Stimulated activated CD8-positive, alpha-beta memory T cell treated with anti-CD3 and anti-CD28 coated beads, Interleukin-15, amount 100 ng/mL, for 24 hours (primary cell): ENCODE measurements at regions not wholly inside any gene's neighbourhood (a gene's known extent, or its start where the extent isn't known, plus 50 kb on each side); places are given as distances from the start of the nearest gene placed in this dataset.
"Not testable (repeated sequence)": the region's sequence is repeated elsewhere in the genome, so short reads cannot be mapped to it uniquely, and the experiment has no call there.

Source experiments
- DNase-seq: peaks from one replicate; pipeline ENCODE4 v3.0.0-alpha.2; 2020; ENCODE audit warnings: low read depth

DNA sequence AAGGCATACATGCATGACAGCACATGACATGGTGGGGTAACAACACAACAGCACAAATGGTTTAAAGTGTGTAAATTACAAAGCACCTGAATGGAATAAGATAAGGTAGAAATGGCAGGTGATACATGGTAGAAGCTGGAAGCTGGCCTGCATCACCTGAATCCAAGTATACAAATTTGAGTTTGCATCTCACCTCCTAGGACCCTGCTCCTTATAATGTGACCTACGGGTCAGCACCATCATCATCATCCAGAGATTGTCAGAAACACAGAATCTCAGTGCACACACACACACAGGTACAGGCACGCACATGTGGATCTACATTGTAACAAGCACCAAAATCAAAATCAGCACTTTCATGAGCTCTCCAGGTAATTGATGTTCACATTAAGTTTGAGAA is 1048.2 kb upstream of the AUTS2 start:
- no peak for DNase-seq

DNA sequence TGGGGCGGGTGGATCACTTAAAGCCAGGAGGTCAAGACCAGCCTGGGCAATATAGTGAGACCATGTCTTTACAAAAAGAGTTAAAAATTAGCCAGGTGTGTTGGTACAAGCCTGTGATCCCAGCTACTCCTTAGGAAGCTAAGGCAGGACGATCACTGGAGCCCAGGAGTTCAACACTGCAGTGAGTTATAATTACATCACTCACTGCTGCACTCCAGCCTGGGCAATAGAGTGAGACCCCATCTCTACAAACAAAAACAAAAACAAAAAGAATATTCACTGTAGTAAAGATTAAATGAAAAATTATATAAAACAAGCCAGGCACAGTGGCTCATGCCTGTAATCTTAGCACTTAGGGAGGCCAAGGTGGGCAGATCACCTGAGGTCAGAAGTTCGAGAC is 1047.6 kb upstream of the AUTS2 start:
- DNase-seq = no peak

DNA sequence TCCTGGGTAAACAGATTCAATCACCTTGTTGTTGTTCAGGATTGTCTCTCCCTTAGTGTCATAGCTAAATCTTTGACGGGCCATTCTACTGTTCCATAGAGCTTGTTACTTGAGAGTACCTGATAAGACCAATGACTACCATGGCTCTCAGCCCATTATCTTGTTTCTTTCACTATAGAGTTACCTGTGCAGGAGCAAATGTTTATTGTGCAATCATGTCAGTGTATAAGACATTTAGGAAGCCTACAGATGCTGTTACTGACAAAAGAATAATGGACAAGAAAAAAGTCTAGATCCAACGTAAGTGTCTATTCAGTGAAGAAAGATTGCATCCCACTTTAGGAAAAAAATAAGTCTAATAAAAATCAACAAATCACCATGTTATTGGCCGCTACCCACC is 1041.7 kb upstream of the AUTS2 start:
- DNase-seq = no peak

DNA sequence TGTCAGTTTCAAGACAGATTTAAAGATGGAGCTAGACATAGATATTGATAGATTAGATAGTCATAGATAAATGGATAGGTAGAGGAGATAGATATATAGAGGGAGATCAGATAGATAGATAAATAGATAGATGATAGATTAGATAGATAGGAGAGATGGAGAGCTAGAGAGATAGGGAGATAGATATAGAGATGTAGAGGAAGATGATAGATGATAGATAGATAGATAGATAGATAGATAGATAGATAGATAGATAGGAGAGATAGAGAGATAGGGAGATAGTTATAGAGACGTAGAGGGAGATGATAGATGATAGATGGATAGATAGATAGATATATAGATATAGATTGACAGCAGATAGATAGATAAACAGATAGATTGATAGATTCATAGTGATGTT is 1038.8 kb upstream of the AUTS2 start:
- no peak for DNase-seq

DNA sequence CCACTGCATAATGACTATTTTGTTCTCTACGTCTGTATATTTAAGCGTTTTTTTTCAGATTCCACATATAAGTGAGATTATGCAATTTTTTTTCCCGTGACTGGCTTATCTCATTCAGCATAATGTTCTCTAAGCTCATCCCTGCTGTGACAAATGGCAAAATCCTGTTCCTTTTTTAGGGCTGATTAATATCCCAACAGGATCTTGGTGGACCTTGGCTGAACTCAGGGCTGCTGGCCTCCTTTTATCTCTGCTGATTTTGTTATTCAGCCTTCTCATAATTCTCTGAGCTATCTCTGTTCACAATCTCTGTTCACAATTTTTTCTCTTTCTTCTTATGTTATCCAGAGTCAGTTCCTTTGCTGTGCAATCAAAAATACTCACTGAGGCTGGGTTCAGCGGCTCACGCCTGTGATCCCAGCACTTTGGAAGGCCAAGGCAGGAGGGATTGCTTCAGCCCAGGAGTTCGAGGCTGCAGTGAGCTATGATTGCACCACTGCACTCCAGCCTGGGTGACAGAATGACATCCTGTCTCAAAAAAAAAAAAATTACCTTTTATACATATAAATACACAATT is 1035.9 kb upstream of the AUTS2 start:
- no peak for DNase-seq

DNA sequence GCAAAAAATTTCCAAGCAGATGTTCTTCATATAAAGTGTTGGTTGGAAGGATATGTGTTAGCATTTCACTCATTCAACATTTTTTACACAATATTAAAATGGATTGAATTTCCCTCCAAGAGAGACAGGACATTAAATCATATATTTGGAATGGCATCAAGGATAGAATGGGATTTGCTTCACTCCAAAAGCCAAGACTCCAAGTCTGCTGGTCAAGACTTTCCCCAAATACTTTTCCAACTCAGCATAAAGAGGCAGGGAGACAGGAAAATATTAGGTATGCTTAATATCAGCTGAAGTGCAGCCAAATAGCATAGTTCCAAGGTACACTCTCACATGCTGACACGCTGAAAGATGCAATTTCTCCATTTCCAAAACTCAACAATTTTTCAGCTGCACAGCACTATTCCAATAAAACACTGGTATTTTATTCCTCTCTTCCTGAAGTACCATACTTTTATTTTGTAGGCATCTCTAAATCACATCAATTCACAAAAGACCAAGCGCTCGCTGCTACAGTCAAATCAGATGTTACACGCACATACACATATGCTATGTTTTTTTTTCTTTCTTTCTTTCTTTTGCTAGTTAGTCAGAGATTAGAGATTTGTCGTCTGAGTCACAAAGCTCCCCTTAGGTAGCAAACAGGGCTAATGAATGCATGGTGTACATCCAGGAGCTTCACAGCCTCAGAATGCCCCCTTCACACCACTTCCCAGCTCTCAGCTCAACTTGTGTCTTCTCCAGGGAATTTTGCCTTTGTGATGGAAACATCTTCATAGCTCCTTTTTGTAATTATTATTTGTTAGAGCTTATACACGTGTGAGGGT is 1033.8 kb upstream of the AUTS2 start:
- DNase-seq = no peak

DNA sequence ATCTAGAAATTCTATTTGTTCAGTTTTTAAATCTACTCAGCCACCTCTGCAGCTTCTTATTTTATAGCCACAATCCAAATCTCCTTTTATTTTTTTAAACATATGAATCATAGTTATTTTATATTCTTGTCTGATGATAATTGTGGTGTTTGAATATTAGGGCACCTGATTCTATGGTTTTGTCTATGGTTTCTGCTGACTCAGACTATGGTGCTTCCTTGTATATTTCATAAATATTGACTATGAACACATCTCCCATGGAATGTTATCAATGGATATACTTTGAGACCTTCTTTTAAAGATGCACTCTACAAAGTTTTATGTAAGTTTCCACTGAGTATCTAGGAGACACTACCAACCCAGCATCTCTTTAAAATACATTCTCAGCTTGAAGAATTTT is 1027.0 kb upstream of the AUTS2 start:
- DNase-seq = no peak

DNA sequence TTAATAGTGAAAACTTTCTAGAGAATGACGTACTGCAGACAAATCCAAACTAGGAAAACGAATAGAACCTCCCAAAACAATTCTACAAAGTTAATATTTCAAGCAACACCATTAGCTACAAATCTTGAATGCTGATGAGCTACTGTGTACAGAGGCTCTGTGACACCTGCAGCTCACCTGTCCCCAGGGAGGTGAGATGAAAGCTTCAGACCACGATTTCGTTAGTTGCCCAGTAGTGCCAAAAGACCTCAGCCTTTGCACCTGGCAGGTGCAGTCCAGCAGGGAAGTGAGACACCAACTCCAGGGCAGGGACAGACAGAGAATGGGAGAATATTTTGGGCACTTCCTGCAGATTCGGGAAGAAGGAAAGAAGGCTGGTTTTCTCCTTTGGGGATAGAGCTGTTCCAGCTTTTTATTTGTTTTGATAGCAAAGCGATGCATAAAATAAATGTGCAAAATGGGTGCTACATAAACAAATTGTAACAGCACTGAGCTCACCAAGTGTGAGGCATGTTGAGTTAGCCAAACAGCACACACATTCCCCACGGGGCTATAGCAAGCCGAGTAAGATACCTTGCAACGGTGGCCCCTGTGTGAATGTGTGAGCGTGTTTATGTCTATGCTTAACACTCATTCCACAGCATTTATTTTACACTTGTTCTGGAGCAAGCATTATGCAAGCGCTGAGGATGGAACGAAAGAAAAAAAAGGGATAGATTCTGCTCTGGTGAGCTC is 1024.8 kb upstream of the AUTS2 start:
- no peak for DNase-seq

DNA sequence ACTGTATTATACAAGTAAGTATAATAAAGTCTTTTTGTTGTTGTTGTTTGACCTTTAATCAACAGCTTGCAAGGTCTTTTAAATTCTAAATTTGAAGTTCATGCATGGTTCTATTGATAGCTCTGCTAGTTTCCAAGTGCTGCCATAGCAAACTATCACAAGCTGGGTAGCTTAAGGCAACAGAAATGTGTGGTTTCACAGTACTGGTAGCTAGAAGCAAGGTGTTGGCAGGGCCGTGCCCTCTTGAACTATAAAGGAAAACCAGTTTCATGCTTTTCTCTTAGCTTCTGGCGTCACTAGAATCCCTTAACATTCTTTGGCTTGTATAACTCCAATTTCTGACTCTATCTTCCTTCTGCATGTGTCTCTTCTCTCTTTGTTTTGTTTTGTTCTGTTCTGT is 1021.9 kb upstream of the AUTS2 start:
- no peak for DNase-seq

DNA sequence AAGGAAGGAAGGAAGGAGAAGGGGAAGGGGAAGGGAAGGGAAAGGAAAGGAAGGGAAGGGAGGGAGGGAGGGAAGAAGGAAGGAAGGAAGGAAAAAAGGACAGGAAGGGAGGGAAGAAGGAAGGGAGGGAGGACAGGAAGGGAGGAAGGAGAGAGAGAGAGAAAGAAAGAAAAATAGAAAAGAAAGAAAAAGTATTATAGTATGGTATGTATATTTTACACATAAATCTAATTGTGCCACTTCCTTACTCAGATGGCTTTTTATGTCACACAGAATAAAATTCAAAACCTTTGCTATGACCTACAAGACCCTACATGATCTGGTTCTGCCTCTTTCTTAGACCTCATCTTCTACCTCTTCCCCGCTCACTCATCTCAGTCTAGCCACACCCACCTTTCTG is 1016.9 kb upstream of the AUTS2 start:
- no peak for DNase-seq

DNA sequence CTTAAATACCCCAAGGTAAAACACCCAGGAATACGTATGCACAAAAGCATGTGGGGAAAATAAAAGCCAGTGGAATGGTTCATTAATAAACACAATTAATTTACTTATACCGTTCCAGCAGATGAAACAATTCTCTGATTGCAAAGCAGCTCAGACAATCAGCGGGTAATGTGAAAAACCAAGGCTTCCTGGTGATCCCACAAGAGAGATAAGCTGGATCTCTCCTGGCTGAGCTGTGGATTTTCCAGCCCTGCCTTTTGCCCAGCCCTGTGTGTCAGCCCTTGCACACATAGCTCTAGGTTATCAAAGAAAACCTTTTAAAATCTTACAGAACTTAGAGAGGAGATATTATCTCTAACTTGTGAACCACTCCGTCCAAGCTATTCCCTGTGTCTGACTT is 1010.7 kb upstream of the AUTS2 start:
- DNase-seq = no peak

DNA sequence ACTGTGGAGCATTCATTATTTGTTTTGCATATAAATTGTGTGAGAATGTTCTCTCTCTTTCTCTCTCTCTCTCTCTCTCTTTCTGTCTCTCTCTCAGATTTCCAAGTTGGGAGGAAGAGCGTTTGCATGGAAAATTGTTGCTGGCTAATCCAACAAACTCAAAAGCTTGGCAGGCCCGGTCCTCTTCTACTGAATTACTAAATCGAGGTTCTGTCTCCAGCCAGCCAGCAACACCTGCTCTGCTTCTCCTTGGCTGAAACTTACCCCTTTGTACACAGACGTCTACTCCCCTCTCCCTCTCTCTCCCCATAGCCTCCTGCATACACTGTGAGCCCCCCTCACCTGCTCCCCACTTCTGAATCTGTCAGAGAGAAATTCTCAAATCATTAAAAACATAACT is 996.4 kb upstream of the AUTS2 start:
- no peak for DNase-seq

DNA sequence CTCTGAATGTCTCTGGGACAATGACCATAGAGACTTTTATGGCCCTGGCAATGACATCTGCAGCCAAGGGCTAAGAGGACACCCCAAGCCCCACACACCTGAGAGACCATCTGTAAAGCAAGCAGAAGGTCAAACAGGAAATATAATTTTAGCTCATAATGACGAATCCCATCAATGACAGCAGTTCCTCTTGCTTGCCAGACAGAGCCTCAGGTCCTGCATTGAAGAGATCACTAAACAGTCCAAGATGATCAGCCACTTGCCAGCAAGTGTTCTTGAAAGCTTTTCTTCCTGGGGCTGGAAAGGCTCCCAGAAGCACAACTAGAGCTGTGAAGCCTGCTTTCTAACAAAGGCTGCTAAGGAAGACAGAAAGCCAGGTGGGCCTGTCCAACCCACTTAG is 993.7 kb upstream of the AUTS2 start:
- no peak for DNase-seq

DNA sequence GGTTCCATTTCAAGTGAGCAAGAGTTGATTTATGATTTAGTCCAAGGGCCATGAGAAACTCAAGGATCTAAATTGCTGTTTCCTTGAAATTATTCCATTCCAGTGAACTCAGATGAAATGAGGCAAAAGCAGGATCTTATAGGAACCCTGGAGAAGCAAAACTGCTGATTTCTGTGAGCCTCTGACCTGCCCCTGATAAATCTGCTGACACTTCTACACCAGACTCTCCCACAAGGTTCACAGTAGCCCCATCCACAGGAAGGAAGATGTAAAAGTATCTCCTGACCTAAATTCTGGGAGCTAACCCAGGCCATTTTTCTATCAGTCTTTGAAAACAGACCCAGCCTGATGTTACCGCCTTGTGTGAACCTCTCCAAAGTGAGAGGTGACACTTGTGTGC is 987.6 kb upstream of the AUTS2 start:
- DNase-seq = no peak

DNA sequence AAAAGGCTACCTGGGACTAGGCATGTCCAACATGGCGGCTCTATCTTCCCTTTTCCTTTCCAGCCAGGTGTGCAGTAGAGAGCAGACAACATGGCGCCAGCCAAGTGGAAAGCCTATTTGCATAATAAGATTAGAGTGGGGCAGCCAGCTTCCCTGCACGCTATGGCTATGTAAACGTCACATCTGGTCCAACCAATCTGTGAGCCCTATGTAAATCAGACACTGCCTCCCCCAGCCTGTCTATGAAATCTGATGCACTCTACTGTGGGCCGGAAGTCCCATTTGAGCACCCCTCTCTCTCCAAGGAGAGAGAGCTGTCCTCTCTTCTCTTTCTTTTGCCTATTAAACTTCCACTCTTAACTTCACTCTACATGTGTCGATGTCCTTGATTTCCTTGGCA is 984.9 kb upstream of the AUTS2 start:
- DNase-seq = no peak

DNA sequence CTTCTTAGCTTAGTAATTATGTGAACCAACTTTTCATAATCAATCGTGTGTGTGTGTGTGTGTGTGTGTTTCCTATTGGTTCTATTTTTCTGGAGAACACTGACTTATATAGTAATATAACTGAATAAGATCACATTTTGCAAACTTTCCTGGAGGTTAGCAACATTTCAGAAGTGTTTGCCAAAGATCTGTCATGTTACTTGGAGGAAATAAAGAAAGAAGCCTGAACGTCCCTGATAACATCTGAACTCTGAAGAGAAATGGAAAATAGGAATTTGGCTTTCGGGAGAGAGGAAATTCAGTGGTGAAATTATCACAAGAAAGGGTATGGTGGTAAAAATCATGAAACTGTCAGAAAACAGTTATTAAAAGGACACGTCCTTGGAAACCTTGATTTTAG is 984.4 kb upstream of the AUTS2 start:
- no peak for DNase-seq

DNA sequence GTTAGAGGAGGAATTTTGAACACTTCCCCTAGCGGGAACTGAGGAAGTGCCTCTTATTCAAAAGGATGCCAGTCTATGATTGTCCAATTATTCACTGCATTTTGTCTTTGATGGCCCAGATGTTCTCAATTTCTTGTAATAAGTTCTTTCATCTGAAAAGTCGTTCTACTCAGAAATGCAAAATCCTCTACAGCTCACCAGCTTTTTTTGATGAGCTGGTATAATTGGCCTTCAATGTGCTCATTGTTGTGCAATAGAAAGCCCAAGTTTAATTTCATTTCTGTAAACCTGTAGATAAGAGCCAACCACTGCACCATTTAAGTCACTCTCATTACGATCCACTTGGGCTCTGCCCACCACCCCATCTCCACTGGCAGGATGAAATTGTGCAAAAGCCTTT is 978.7 kb upstream of the AUTS2 start:
- no peak for DNase-seq

DNA sequence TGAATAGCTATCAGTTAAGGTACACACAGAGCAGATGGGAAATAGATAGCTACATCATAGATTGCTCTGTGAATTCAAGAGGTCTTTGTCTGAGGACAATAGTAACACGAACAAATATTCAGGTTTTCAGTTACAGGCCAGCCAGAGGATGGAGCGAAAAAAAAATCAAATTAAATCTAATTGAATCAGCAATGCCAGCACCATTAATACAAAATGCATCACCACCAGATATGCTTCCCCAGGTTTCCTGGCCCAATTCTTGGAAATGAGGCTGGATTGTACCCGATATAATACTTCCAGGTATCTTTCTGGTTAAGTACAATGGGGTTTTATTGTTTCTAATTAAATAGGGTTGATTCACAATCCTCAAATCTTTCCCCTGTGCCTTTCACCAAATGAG is 975.8 kb upstream of the AUTS2 start:
- DNase-seq = no peak

DNA sequence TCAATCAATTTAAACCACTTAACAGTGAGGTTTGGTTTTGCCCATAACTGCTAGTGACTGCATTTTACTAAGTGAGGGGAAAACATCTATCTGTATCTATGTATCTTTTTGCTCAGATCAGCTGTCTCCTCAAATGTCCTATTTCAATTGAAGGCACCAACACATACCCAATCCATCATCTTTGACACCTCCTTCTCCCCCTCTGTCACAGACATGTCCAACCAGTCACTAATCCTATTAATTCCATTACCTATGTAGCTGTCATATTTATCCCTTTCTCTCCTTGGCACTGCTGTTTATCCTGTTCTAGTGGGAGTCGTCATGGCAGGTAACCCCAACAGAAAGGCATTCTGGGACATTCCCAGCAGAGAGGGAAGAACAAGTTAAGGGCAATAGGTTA is 975.2 kb upstream of the AUTS2 start:
- DNase-seq = no peak

DNA sequence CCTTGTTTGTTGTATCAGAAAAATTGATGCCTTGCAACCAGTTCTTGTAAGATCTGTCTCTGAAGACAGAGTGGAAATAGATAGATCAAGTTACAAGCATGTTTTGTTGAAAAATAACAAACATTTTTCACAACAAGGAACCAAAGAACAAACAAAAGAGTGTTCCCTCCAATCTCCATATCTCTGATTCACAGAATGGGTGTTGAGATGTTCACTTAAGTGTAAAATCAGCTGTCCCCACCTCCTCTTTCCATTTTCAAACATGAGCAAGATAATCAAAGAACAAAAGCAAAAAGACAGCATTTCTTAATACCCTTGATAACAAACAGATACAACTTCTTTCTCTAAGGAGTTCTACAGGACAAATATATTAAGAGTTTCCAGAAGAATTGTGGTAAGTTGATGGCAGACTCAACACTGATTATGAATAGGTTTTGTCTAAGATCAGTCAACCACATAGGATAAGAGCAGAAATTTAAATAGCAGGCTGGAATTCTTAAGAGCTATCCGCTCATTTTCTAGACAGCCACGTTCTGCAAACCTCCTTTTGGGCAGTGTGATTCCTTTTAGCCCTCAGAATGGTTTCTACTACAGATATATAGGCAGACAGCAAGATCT is 970.9 kb upstream of the AUTS2 start:
- no peak for DNase-seq

DNA sequence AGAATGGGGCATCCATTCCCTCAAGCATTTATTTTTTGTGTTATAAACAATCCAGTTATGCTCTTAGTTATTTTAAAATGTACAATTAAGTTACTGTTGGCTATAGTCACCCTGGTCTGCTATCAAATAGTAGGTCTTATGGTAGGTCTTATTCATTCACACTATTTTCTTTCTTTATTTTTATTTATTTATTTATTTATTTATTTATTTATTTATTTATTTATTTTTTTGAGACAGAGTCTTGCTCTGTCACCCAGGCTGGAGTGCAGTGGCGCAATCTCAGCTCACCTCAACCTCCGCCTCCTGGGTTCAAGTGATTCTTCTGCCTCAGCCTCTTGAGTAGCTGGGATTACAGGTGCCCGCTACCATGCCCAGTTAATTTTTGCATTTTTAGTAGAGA is 967.4 kb upstream of the AUTS2 start:
- not testable (repeated sequence) for DNase-seq

DNA sequence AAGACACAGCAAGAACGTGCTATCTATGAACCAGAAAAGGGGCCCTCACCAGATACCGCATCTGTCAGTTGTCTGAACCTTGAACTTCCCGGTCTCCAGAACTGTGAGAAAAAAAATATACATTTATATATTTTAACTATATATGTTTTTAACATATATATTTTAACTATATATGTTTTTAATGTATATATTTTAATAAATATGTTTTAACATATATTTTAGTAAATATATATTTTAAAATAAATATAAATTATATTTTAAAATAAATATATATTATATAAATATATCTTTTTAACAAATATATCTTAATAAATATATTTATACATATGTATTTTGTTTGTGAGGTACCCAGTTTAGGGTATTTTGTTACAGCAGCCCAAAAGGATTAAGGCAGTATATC is 958.2 kb upstream of the AUTS2 start:
- DNase-seq = no peak

DNA sequence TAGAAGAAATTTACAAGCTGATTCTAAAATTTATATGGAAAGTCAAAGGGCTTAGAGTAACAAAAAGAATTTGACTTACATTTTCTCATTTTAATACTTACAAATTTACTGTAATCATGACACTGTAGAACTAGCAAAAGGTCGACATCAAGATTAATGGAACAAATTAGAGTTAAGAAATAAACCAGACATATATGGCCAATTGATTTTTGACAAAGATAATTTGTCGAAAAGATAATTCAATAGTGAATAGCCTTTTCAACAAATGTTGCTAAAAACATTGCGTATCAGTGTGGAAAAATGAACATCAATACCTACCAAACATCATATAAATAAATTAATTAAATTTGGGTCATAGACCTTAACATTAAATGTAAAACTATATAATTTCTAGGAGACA is 955.5 kb upstream of the AUTS2 start:
- DNase-seq = no peak
